Esophagus muscularis mucosa (tissue), 4 donors: ENCODE measurements at regions not wholly inside any gene's neighbourhood (a gene's known extent, or its start where the extent isn't known, plus 50 kb on each side); places are given as distances from the start of the nearest gene placed in this dataset.

Source experiments
- CTCF ChIP-seq, 3 experiments: fragments of 200-600 bp in 2 of 3; fragments of 450-650 bp in 1 of 3; sonication (generic) in 2 of 3; IDR thresholded peaks; one replicate each; pipeline ENCODE4 v1.5.1; 2017 to 2019; ENCODE audit warnings: antibody characterized with exemption in 3 of 3, mild to moderate bottlenecking in 2 of 3, moderate library complexity in 1 of 3
- EP300 ChIP-seq: sonication (generic); formaldehyde crosslinking; IDR thresholded peaks from one replicate; pipeline ENCODE4 v1.6.1; 2017; ENCODE audit warnings: antibody characterized with exemption
- POLR2A ChIP-seq: fragments of 450-650 bp; IDR thresholded peaks from one replicate; pipeline ENCODE4 v1.6.1; 2017; ENCODE audit warnings: antibody characterized with exemption, moderate library complexity, mild to moderate bottlenecking, low read depth
- POLR2AphosphoS5 ChIP-seq, 2 donors: sonication (generic); formaldehyde crosslinking; IDR thresholded peaks; one replicate each; pipeline ENCODE4 v1.6.1; 2017; ENCODE audit warnings: antibody characterized with exemption in 2 of 2

- TF ChIP-seq POLR2AphosphoS5 (IDR thresholded peaks at IDR 0.05) (no peak), CTCF (IDR thresholded peaks at IDR 0.05) (no peak), POLR2A (no peak), EP300 (no peak)
These were observed 74.7 kb upstream of the IFNE start for GRCh38 chr9:21556581-21557427.
